Endodermal cell (in vitro differentiated cells): ENCODE measurements at regions not wholly inside any gene's neighbourhood (a gene's known extent, or its start where the extent isn't known, plus 50 kb on each side); places are given as distances from the start of the nearest gene placed in this dataset.

Experiments used
- DNase-seq: peaks from one replicate; pipeline ENCODE4 v3.0.0-alpha.2; 2017
- H3K27ac ChIP-seq: 2 replicates; pipeline ENCODE4 v1.5.1; 2013; ENCODE audit warnings: mild to moderate bottlenecking, low read depth, low read length, moderate library complexity
- H3K27me3 ChIP-seq: 2 replicates; pipeline ENCODE4 v1.6.1; 2013; ENCODE audit warnings: mild to moderate bottlenecking, low read length, moderate library complexity; ENCODE audit not compliant: insufficient read depth, control insufficient read depth, poor library complexity, severe bottlenecking
- H3K36me3 ChIP-seq: 2 replicates; pipeline ENCODE4 v1.7.0; 2013; ENCODE audit warnings: mild to moderate bottlenecking, low read length, moderate library complexity; ENCODE audit not compliant: control insufficient read depth, insufficient read depth
- H3K4me1 ChIP-seq: one replicate; pipeline ENCODE4 v1.7.0; 2013; ENCODE audit warnings: low read length; ENCODE audit not compliant: control insufficient read depth, insufficient read depth
- H3K4me3 ChIP-seq: 2 replicates; pipeline ENCODE4 v1.5.1; 2013; ENCODE audit warnings: mild to moderate bottlenecking, low read length, moderate library complexity
- H3K9ac ChIP-seq: 2 replicates; pipeline ENCODE4 v1.6.1; 2013; ENCODE audit warnings: mild to moderate bottlenecking, low read length, moderate library complexity; ENCODE audit not compliant: poor library complexity, severe bottlenecking; ENCODE audit errors: extremely low read depth
- H3K9me3 ChIP-seq: 2 replicates; pipeline ENCODE4 v1.6.1; 2013; ENCODE audit warnings: mild to moderate bottlenecking, low read length, moderate library complexity; ENCODE audit not compliant: control insufficient read depth
- H3K27ac Mint-ChIP-seq: 2 replicates; pipeline ENCODE4 v1.8.0; 2020; ENCODE audit warnings: mixed read lengths
- H3K27me3 Mint-ChIP-seq: 2 replicates; pipeline ENCODE4 v1.8.0; 2021; ENCODE audit warnings: mild to moderate bottlenecking, mixed read lengths; ENCODE audit not compliant: insufficient read depth
- H3K36me3 Mint-ChIP-seq: 2 replicates; pipeline ENCODE4 v1.8.0; 2020; ENCODE audit warnings: low read depth, mixed read lengths
- H3K4me1 Mint-ChIP-seq: 2 replicates; pipeline ENCODE4 v1.8.0; 2020; ENCODE audit warnings: mixed read lengths
- H3K4me3 Mint-ChIP-seq: 2 replicates; pipeline ENCODE4 v1.8.0; 2020; ENCODE audit warnings: mild to moderate bottlenecking, moderate library complexity, mixed read lengths
- H3K9me3 Mint-ChIP-seq: 2 replicates; pipeline ENCODE4 v1.8.0; 2020; ENCODE audit warnings: mild to moderate bottlenecking, mixed read lengths
- WGBS, 2 experiments: methylation state at CpG; one replicate each; pipeline versions ENCODE4 v1.1.5 to v1.1.7; 2013; ENCODE audit warnings: missing lambda C conversion rate in 2 of 2, mixed read lengths in 1 of 2; ENCODE audit not compliant: insufficient coverage in 1 of 2, insufficient read length in 1 of 2; 5-methylcytosine and 5-hydroxymethylcytosine counted together
- TF ChIP-seq, protein P1 (sequence below): fragments of 200-600 bp; sonication (generic); conservative IDR thresholded peaks from 2 replicates; pipeline ENCODE4 v1.5.0; 2021; ENCODE audit warnings: antibody characterized with exemption, mild to moderate bottlenecking

DNA sequence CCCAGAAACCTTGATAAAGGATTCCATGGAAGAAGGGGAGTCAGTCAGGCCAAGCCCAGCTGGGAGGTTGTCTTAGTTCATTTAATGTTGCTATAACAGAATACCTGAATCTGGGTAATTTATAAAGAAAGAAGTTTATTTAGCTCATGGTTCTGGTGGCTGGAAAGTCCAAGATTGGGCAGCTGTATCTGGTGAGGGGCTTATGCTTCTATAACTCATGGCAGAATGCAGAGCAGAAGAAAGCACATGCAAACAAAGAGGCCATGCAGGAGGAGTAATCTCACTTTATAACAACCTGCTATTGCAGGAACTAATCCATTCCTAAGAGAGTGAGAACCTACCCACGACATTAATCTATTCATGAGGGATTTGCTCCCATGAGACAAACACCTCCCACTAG, 54.2 kb upstream of the ANKRD1 start:
- H3K9ac ChIP-seq: no peak overlapping the region
- TF ChIP-seq, protein P1, sequence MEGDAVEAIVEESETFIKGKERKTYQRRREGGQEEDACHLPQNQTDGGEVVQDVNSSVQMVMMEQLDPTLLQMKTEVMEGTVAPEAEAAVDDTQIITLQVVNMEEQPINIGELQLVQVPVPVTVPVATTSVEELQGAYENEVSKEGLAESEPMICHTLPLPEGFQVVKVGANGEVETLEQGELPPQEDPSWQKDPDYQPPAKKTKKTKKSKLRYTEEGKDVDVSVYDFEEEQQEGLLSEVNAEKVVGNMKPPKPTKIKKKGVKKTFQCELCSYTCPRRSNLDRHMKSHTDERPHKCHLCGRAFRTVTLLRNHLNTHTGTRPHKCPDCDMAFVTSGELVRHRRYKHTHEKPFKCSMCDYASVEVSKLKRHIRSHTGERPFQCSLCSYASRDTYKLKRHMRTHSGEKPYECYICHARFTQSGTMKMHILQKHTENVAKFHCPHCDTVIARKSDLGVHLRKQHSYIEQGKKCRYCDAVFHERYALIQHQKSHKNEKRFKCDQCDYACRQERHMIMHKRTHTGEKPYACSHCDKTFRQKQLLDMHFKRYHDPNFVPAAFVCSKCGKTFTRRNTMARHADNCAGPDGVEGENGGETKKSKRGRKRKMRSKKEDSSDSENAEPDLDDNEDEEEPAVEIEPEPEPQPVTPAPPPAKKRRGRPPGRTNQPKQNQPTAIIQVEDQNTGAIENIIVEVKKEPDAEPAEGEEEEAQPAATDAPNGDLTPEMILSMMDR: no peak
- 92% methylated on average over 1 of the region's 1 CpG; no CpG with 5 or more reads in 1 of the 2 experiments for WGBS, 2 experiments
- no peaks in the 10 kb centered on the region for H3K36me3 Mint-ChIP-seq
- peaks cover 13% of the 10 kb centered on the region for H3K9me3 Mint-ChIP-seq
- no peak overlapping the region for H3K27ac ChIP-seq
- H3K27me3 ChIP-seq: no peaks in the 10 kb centered on the region
- H3K4me1 Mint-ChIP-seq: peaks cover 15% of the 10 kb centered on the region
- H3K4me1 ChIP-seq: peaks cover 17% of the 10 kb centered on the region
- H3K4me3 ChIP-seq: no peak overlapping the region
- H3K4me3 Mint-ChIP-seq: no peak overlapping the region
- no peak for DNase-seq
- H3K27me3 Mint-ChIP-seq: peaks cover 42% of the 10 kb centered on the region
- H3K9me3 ChIP-seq: peaks cover 20% of the 10 kb centered on the region
- H3K36me3 ChIP-seq: no peaks in the 10 kb centered on the region
- no peak overlapping the region for H3K27ac Mint-ChIP-seq

DNA sequence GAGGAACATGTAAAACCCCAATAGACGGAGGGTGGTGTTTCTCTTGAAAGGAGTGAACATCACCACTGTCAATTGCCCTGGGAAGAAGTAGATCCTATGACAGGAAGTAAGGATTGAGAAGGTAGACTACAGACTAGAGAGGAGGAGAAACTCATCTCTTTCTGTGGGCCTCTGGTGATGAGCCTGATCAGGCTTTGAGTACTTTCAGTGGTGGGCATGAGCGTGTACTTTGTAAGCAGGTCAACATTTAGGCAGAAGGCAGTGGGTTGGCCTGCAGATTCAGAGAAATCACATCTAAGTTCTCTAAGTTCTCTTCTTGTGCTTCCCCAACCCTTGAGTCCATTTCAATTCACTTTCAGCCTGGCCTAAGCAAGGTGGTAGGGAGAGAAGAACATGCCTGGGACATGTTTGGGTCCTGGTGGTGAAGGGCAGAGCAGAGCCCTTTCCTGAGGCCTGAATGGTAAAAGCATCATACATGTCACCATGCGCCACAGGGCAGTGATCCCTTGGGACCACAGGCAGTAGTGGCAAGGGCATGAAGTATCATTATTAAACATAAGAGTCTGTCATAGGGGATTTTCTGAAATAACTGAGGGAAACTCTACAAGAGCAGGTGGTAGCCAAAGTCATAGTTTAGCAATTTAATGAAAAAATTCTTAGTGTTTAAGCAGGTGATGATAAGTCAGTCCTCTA, 56.4 kb upstream of the ANKRD1 start:
- 90 to 92% methylated on average over 3 of the region's 3 CpGs for WGBS, 2 experiments
- H3K4me1 Mint-ChIP-seq: peaks cover 15% of the 10 kb centered on the region
- TF ChIP-seq, protein P1: no peak
- Histone ChIP-seq H3K27me3 (no peaks in the 10 kb centered on the region), H3K4me1 (peaks cover 17% of the 10 kb centered on the region), H3K36me3 (no peaks in the 10 kb centered on the region), H3K4me3 (peak overlapping the region; percentile 42), H3K27ac (no peak overlapping the region), H3K9ac (no peak overlapping the region), H3K9me3 (peaks cover 20% of the 10 kb centered on the region)
- DNase-seq: no peak
- no peak overlapping the region for H3K4me3 Mint-ChIP-seq
- no peak overlapping the region for H3K27ac Mint-ChIP-seq
- peaks cover 46% of the 10 kb centered on the region for H3K27me3 Mint-ChIP-seq
- H3K9me3 Mint-ChIP-seq: peaks cover 9% of the 10 kb centered on the region
- H3K36me3 Mint-ChIP-seq: no peaks in the 10 kb centered on the region

DNA sequence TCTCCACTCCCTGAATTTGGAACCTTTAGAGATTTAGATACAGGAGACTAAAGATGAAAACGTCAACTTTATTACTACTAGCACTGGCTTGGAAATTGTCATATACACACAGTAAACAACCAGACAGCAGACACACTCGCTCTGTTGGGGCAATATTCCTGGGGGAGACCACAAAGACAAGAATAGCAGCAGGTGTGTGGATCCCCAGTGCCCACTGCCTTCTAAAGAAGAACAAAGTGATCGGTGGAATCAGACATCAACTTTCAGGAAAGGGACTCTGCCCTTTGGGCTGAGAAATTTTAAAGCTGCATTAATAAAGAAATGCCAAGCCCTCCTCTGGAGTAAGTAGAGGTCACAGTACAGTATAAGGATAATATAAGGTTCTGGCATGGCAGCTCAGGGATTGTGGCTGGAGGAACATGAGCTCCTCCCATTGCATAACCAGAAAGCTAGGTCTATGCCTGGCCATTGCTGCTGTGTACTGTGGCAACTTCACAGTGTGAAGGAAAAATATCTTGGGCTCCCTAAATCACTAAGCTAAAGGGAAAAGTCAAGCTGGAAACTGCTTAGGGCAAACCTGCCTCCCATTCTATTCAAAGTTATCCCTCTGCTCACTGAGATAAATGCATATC, 57.1 kb upstream of the ANKRD1 start:
- no peaks in the 10 kb centered on the region for H3K36me3 ChIP-seq
- WGBS, 2 experiments: 85 to 89% methylated on average over 3 of the region's 3 CpGs
- H3K4me1 Mint-ChIP-seq: peaks cover 15% of the 10 kb centered on the region
- peak overlapping the region; percentile 42 for H3K4me3 ChIP-seq
- DNase-seq: no peak
- TF ChIP-seq, protein P1: no peak
- no peak overlapping the region for H3K27ac ChIP-seq
- H3K9me3 Mint-ChIP-seq: peaks cover 9% of the 10 kb centered on the region
- H3K27ac Mint-ChIP-seq: no peak overlapping the region
- H3K4me1 ChIP-seq: peaks cover 17% of the 10 kb centered on the region
- peaks cover 53% of the 10 kb centered on the region for H3K27me3 Mint-ChIP-seq
- no peak overlapping the region for H3K4me3 Mint-ChIP-seq
- H3K9me3 ChIP-seq: peaks cover 20% of the 10 kb centered on the region
- H3K9ac ChIP-seq: no peak overlapping the region
- no peaks in the 10 kb centered on the region for H3K36me3 Mint-ChIP-seq
- no peaks in the 10 kb centered on the region for H3K27me3 ChIP-seq
